ENCODE measurements at regions not wholly inside any gene's neighbourhood (a gene's known extent, or its start where the extent isn't known, plus 50 kb on each side); places are given as distances from the start of the nearest gene placed in this dataset.

DNA sequence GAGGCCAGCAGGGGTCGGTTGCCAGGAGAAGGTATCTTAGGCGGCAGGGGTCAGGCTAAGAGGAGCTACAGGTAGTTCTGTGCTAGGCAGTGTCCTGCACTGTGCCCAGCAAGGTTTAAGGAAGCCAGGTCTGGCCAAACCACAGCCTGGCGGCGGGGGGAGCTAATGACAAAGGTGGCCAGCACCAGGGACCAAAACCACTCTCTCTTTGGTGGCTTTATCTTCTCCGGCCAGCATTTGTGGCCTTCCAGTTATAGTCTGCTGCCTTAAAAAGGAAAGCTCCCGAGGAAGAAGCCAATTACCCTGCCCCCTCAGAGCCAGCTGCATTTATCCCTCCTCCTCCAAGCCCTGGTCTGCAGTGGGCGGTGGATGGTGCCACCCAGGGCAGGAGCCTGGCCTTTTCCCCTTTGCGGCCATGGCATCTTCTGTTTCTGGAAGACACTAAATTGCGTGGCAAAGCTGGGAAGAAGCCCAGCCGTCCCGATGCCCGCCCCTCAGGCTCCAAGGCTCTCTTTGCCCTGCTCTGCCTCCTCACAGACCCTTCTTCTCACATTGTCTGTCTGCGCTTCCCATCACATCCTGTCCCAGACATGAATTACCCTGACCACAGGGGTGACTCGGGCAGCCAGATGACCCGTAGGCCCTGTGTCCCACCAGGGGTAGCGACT, 94.6 kb downstream of the EN1 start:
- Mint-ChIP-seq H3K4me3 (ENCODE audit: unreplicated experiment) (no peak overlapping the region), H3K27ac (ENCODE audit: unreplicated experiment) (no peak overlapping the region), H3K36me3 (ENCODE audit: unreplicated experiment) (no peaks in the 10 kb centered on the region), H3K27me3 (ENCODE audit: unreplicated experiment) (peaks cover 2% of the 10 kb centered on the region), H3K4me1 (ENCODE audit: low read depth, unreplicated experiment) (no peaks in the 10 kb centered on the region), H3K9me3 (ENCODE audit: unreplicated experiment) (peaks cover 2% of the 10 kb centered on the region)
- TF ChIP-seq, protein P1, sequence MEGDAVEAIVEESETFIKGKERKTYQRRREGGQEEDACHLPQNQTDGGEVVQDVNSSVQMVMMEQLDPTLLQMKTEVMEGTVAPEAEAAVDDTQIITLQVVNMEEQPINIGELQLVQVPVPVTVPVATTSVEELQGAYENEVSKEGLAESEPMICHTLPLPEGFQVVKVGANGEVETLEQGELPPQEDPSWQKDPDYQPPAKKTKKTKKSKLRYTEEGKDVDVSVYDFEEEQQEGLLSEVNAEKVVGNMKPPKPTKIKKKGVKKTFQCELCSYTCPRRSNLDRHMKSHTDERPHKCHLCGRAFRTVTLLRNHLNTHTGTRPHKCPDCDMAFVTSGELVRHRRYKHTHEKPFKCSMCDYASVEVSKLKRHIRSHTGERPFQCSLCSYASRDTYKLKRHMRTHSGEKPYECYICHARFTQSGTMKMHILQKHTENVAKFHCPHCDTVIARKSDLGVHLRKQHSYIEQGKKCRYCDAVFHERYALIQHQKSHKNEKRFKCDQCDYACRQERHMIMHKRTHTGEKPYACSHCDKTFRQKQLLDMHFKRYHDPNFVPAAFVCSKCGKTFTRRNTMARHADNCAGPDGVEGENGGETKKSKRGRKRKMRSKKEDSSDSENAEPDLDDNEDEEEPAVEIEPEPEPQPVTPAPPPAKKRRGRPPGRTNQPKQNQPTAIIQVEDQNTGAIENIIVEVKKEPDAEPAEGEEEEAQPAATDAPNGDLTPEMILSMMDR (IDR thresholded peaks at IDR 0.05; ENCODE audit: partially characterized antibody, unreplicated experiment) = no peak
- no peak for DNase-seq

DNA sequence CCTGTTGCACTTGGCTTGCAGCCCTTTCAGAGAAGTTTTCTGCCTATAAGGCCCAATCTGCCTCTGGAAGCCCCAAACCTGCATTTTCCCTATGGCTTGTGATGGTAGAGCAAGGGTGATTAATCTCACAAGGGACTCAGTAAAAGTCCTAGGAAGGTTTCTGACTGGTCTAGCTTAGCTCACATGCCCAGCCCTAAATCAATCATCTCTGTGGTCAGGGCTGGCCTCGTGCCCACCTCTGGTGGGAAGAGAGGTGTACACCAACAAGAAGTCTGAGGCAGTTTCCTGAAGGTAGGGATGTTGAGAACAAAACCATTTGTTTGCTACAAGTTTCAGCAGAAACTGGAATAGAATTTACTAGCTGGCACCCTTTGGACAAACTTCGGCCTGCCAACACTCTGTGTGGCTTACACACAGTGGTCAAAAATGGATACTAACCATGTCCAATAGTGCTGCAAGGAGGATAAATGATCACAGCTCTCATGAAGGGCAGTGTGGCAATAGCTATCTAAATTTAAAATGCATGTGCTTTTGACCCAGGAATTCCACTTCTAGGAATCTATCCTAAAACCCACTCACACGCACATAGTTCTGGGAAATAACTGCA, 96.4 kb downstream of the EN1 start:
- Mint-ChIP-seq H3K27ac (ENCODE audit: unreplicated experiment) (no peak overlapping the region), H3K9me3 (ENCODE audit: unreplicated experiment) (peaks cover 2% of the 10 kb centered on the region), H3K4me1 (ENCODE audit: low read depth, unreplicated experiment) (no peaks in the 10 kb centered on the region), H3K36me3 (ENCODE audit: unreplicated experiment) (peaks cover 11% of the 10 kb centered on the region), H3K4me3 (ENCODE audit: unreplicated experiment) (no peak overlapping the region), H3K27me3 (ENCODE audit: unreplicated experiment) (peaks cover 2% of the 10 kb centered on the region)
- DNase-seq = no peak
- TF ChIP-seq, protein P1 (IDR thresholded peaks at IDR 0.05; ENCODE audit: partially characterized antibody, unreplicated experiment) = no peak

DNA sequence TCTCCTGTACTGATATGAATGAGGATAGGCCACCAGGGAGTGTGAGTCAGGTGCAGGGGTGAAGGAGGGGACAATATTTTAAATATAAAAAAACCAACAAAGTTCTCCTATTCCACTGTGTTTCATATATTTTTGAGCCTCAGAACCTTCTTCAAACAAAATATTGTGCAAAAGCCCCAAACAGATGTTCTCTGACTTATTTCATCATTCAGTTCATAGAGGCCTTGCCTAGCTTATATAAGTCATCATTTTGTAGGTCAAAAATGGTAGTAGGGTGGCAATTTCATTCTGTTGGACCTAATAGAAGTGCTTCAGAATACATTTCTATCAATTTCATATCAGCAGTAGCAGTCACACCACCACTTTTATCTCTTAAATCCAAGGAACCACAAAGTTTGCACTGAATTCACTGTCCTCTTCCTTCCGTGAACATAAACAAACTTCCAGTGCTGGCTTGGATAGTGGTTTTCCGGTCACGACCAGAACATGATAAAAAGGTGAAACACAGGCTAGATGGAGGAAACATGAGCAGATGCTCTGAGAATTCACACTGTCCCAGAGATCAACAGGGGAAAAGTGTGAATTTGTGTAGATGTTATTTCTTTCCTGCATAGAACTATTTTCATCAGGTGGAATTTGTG, 99.1 kb downstream of the EN1 start:
- Mint-ChIP-seq H3K9me3 (ENCODE audit: unreplicated experiment) (peaks cover 12% of the 10 kb centered on the region), H3K4me1 (ENCODE audit: low read depth, unreplicated experiment) (no peaks in the 10 kb centered on the region), H3K27me3 (ENCODE audit: unreplicated experiment) (peaks cover 4% of the 10 kb centered on the region), H3K36me3 (ENCODE audit: unreplicated experiment) (peaks cover 26% of the 10 kb centered on the region), H3K27ac (ENCODE audit: unreplicated experiment) (no peak overlapping the region), H3K4me3 (ENCODE audit: unreplicated experiment) (no peak overlapping the region)
- DNase-seq = no peak
- TF ChIP-seq, protein P1 (IDR thresholded peaks at IDR 0.05; ENCODE audit: partially characterized antibody, unreplicated experiment) = no peak

DNA sequence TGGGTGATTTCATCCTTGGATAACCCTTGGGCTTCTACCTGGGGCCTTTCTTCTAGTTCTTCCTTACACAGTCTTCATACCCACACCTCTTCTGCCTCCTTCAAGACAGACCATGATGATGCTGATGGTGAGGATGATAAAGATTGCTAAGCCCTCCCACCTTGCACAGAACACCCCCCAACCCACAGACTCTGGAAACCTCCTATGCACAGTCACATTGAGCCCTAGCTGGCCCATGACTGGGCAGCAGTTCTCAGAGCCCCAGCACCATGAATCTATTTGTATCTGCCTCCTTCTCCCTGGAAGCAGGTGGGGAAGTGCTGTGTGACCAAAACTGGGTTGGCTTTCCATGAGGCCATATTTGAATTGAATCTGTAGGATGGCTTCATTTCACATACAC, 99.8 kb downstream of the EN1 start:
- peaks cover 12% of the 10 kb centered on the region for H3K9me3 Mint-ChIP-seq (ENCODE audit: unreplicated experiment)
- H3K27me3 Mint-ChIP-seq (ENCODE audit: unreplicated experiment) = peaks cover 4% of the 10 kb centered on the region
- peaks cover 26% of the 10 kb centered on the region for H3K36me3 Mint-ChIP-seq (ENCODE audit: unreplicated experiment)

More for the DNA sequence above, 99.8 kb downstream of the EN1 start:
- DNase-seq = no peak
- Mint-ChIP-seq H3K4me1 (ENCODE audit: low read depth, unreplicated experiment) (no peaks in the 10 kb centered on the region), H3K4me3 (ENCODE audit: unreplicated experiment) (no peak overlapping the region), H3K27ac (ENCODE audit: unreplicated experiment) (no peak overlapping the region)
- TF ChIP-seq, protein P1 (IDR thresholded peaks at IDR 0.05; ENCODE audit: partially characterized antibody, unreplicated experiment) = no peak
